ENCODE measurements at regions not wholly inside any gene's neighbourhood (a gene's known extent, or its start where the extent isn't known, plus 50 kb on each side); places are given as distances from the start of the nearest gene placed in this dataset.

GRCh38 chr4:130233377-130234047 is 1137.6 kb downstream of the C4orf33 start:
- DNase-seq: no peak

GRCh38 chr4:130238121-130238520 is 1142.2 kb downstream of the C4orf33 start:
- no peak for DNase-seq
- Histone ChIP-seq H3K36me3 (ENCODE audit: control insufficient read depth, insufficient read depth, low read length) (no peaks in the 10 kb centered on the region), H2AK5ac (ENCODE audit: low read length) (no peak overlapping the region), H4K5ac (ENCODE audit: low read length) (no peak overlapping the region), H3K18ac (ENCODE audit: low read length) (no peak overlapping the region), H3K9ac (ENCODE audit: low read length) (no peak overlapping the region), H2BK120ac (ENCODE audit: low read depth, low read length) (no peak overlapping the region), H3K79me2 (ENCODE audit: control insufficient read depth, insufficient read depth, low read length) (no peaks in the 10 kb centered on the region), H4K8ac (ENCODE audit: low read depth, low read length) (no peak overlapping the region), H3K27ac (ENCODE audit: low read depth, low read length) (no peak overlapping the region), H3K56ac (ENCODE audit: low read length) (no peak overlapping the region), H3K27me3 (ENCODE audit: insufficient read depth, low read length, poor library complexity) (no peaks in the 10 kb centered on the region), H3K4me2 (ENCODE audit: low read length) (no peak overlapping the region), H2BK5ac (ENCODE audit: low read length) (no peak overlapping the region), H3K4me3 (ENCODE audit: low read length) (no peak overlapping the region), H3K4ac (ENCODE audit: low read depth, low read length) (no peak overlapping the region), H3K79me1 (ENCODE audit: low read length) (no peaks in the 10 kb centered on the region), H3K4me1 (ENCODE audit: control insufficient read depth, low read depth, low read length) (no peaks in the 10 kb centered on the region), H2BK15ac (replicated peaks; ENCODE audit: low read depth) (no peak overlapping the region), H3K23ac (ENCODE audit: low read length) (no peak overlapping the region)
- WGBS (ENCODE audit: extremely low coverage, insufficient coverage, low lambda C conversion rate): no CpG with 5 or more reads among the region's 3 CpGs

More at GRCh38 chr4:130233377-130234047, 1137.6 kb downstream of the C4orf33 start:
- Histone ChIP-seq H3K4me1 (ENCODE audit: control insufficient read depth, low read depth, low read length) (no peaks in the 10 kb centered on the region), H3K4ac (ENCODE audit: low read depth, low read length) (no peak overlapping the region), H3K79me2 (ENCODE audit: control insufficient read depth, insufficient read depth, low read length) (no peaks in the 10 kb centered on the region), H3K27me3 (ENCODE audit: insufficient read depth, low read length, poor library complexity) (no peaks in the 10 kb centered on the region), H2AK5ac (ENCODE audit: low read length) (no peak overlapping the region), H3K18ac (ENCODE audit: low read length) (no peak overlapping the region), H3K23ac (ENCODE audit: low read length) (no peak overlapping the region), H3K4me3 (ENCODE audit: low read length) (no peak overlapping the region), H3K36me3 (ENCODE audit: control insufficient read depth, insufficient read depth, low read length) (no peaks in the 10 kb centered on the region), H4K5ac (ENCODE audit: low read length) (no peak overlapping the region), H3K56ac (ENCODE audit: low read length) (no peak overlapping the region), H3K27ac (ENCODE audit: low read depth, low read length) (no peak overlapping the region), H3K4me2 (ENCODE audit: low read length) (no peak overlapping the region), H3K9ac (ENCODE audit: low read length) (no peak overlapping the region), H3K79me1 (ENCODE audit: low read length) (no peaks in the 10 kb centered on the region), H2BK5ac (ENCODE audit: low read length) (no peak overlapping the region), H2BK120ac (ENCODE audit: low read depth, low read length) (no peak overlapping the region), H4K8ac (ENCODE audit: low read depth, low read length) (no peak overlapping the region), H2BK15ac (replicated peaks; ENCODE audit: low read depth) (no peak overlapping the region)
- no CpG with 5 or more reads among the region's 3 CpGs for WGBS (ENCODE audit: extremely low coverage, insufficient coverage, low lambda C conversion rate)

GRCh38 chr4:130249002-130249401 is 1153.0 kb downstream of the C4orf33 start:
- no peak overlapping the region for H3K23ac ChIP-seq (ENCODE audit: low read length)
- no CpG with 5 or more reads among the region's 1 CpG for WGBS (ENCODE audit: extremely low coverage, insufficient coverage, low lambda C conversion rate)
- peak; percentile 34 for DNase-seq

DNA sequence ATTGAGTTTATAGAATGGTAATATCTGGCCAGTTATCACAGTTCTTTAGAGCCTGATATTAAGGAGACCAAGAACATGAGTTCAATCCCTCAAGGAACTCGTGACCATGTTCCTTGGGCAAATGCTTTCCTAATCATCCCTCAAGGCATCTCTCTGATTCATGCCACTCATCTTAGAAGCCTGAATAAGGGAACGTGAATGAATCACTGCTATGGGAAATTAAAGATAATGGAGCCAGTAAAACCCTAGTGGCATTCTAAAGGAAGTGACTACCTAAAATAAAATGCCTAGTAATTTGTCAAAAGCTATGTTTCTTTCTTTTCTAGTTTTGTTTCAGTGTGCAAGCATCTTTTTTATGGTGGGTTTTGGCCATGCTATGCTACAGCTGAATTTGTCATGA is 1161.3 kb downstream of the C4orf33 start:
- Histone ChIP-seq H3K36me3 (ENCODE audit: control insufficient read depth, insufficient read depth, low read length) (no peaks in the 10 kb centered on the region), H3K56ac (ENCODE audit: low read length) (no peak overlapping the region), H3K4ac (ENCODE audit: low read depth, low read length) (no peak overlapping the region), H2BK120ac (ENCODE audit: low read depth, low read length) (no peak overlapping the region), H4K8ac (ENCODE audit: low read depth, low read length) (no peak overlapping the region), H3K4me3 (ENCODE audit: low read length) (no peak overlapping the region), H3K79me1 (ENCODE audit: low read length) (no peaks in the 10 kb centered on the region), H4K5ac (ENCODE audit: low read length) (no peak overlapping the region), H3K27me3 (ENCODE audit: insufficient read depth, low read length, poor library complexity) (no peaks in the 10 kb centered on the region), H3K79me2 (ENCODE audit: control insufficient read depth, insufficient read depth, low read length) (no peaks in the 10 kb centered on the region), H3K4me1 (ENCODE audit: control insufficient read depth, low read depth, low read length) (no peaks in the 10 kb centered on the region), H2BK15ac (replicated peaks; ENCODE audit: low read depth) (no peak overlapping the region), H3K23ac (ENCODE audit: low read length) (no peak overlapping the region), H3K4me2 (ENCODE audit: low read length) (no peak overlapping the region), H2BK5ac (ENCODE audit: low read length) (no peak overlapping the region), H3K9ac (ENCODE audit: low read length) (no peak overlapping the region), H2AK5ac (ENCODE audit: low read length) (no peak overlapping the region), H3K27ac (ENCODE audit: low read depth, low read length) (no peak overlapping the region), H3K18ac (ENCODE audit: low read length) (no peak overlapping the region)
- no CpG with 5 or more reads among the region's 2 CpGs for WGBS (ENCODE audit: extremely low coverage, insufficient coverage, low lambda C conversion rate)
- DNase-seq: no peak

More at GRCh38 chr4:130249002-130249401, 1153.0 kb downstream of the C4orf33 start:
- Histone ChIP-seq H3K79me2 (ENCODE audit: control insufficient read depth, insufficient read depth, low read length) (no peaks in the 10 kb centered on the region), H2BK5ac (ENCODE audit: low read length) (no peak overlapping the region), H3K4me1 (ENCODE audit: control insufficient read depth, low read depth, low read length) (no peaks in the 10 kb centered on the region), H2BK120ac (ENCODE audit: low read depth, low read length) (no peak overlapping the region), H3K36me3 (ENCODE audit: control insufficient read depth, insufficient read depth, low read length) (no peaks in the 10 kb centered on the region), H3K9ac (ENCODE audit: low read length) (no peak overlapping the region), H2AK5ac (ENCODE audit: low read length) (no peak overlapping the region), H4K8ac (ENCODE audit: low read depth, low read length) (no peak overlapping the region), H3K27me3 (ENCODE audit: insufficient read depth, low read length, poor library complexity) (no peaks in the 10 kb centered on the region), H4K5ac (ENCODE audit: low read length) (no peak overlapping the region), H3K27ac (ENCODE audit: low read depth, low read length) (no peak overlapping the region), H2BK15ac (replicated peaks; ENCODE audit: low read depth) (no peak overlapping the region), H3K18ac (ENCODE audit: low read length) (no peak overlapping the region), H3K4me2 (ENCODE audit: low read length) (no peak overlapping the region), H3K79me1 (ENCODE audit: low read length) (no peaks in the 10 kb centered on the region), H3K4me3 (ENCODE audit: low read length) (no peak overlapping the region), H3K4ac (ENCODE audit: low read depth, low read length) (no peak overlapping the region), H3K56ac (ENCODE audit: low read length) (no peak overlapping the region)

GRCh38 chr4:130266814-130267213 is 1170.9 kb downstream of the C4orf33 start:
- Histone ChIP-seq H3K4ac (ENCODE audit: low read depth, low read length) (no peak overlapping the region), H3K79me1 (ENCODE audit: low read length) (no peaks in the 10 kb centered on the region), H2BK120ac (ENCODE audit: low read depth, low read length) (no peak overlapping the region), H3K4me3 (ENCODE audit: low read length) (no peak overlapping the region), H3K9ac (ENCODE audit: low read length) (no peak overlapping the region), H3K23ac (ENCODE audit: low read length) (no peak overlapping the region), H3K79me2 (ENCODE audit: control insufficient read depth, insufficient read depth, low read length) (no peaks in the 10 kb centered on the region), H3K4me2 (ENCODE audit: low read length) (no peak overlapping the region), H3K27me3 (ENCODE audit: insufficient read depth, low read length, poor library complexity) (no peaks in the 10 kb centered on the region), H2BK5ac (ENCODE audit: low read length) (no peak overlapping the region), H4K5ac (ENCODE audit: low read length) (no peak overlapping the region), H3K36me3 (ENCODE audit: control insufficient read depth, insufficient read depth, low read length) (no peaks in the 10 kb centered on the region), H4K8ac (ENCODE audit: low read depth, low read length) (no peak overlapping the region), H3K18ac (ENCODE audit: low read length) (no peak overlapping the region), H2BK15ac (replicated peaks; ENCODE audit: low read depth) (no peak overlapping the region), H3K56ac (ENCODE audit: low read length) (no peak overlapping the region), H3K27ac (ENCODE audit: low read depth, low read length) (no peak overlapping the region), H2AK5ac (ENCODE audit: low read length) (no peak overlapping the region), H3K4me1 (ENCODE audit: control insufficient read depth, low read depth, low read length) (no peaks in the 10 kb centered on the region)
- WGBS (ENCODE audit: extremely low coverage, insufficient coverage, low lambda C conversion rate): no CpG with 5 or more reads among the region's 2 CpGs
- DNase-seq: no peak

DNA sequence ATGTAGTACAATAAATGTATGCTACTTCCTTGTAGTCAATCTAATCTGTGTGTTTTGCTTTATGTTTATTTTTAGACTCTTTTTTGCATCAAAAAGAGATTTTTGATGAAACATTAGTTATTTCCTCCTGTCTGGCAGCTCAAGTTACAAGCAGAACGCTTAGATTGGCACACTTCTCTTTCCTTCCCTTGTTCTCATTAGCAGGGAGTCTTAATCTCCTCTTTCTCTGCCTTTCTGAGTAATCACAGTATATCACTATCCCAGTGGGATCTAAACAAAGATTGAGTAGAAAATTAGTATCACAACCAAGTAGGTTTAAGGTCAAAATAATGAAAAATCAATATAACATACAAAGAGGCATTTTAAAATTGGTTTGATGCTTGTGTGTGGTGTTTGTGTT is 1192.6 kb downstream of the C4orf33 start:
- no peak overlapping the region for H3K56ac ChIP-seq (ENCODE audit: low read length)
- no peak overlapping the region for H2BK120ac ChIP-seq (ENCODE audit: low read depth, low read length)
- no peak overlapping the region for H2BK5ac ChIP-seq (ENCODE audit: low read length)
- H2AK5ac ChIP-seq (ENCODE audit: low read length): no peak overlapping the region
- H3K4me3 ChIP-seq (ENCODE audit: low read length): no peak overlapping the region
- no peaks in the 10 kb centered on the region for H3K27me3 ChIP-seq (ENCODE audit: insufficient read depth, low read length, poor library complexity)
- no peak overlapping the region for H3K23ac ChIP-seq (ENCODE audit: low read length)
- peak; percentile 52 for DNase-seq
- H3K27ac ChIP-seq (ENCODE audit: low read depth, low read length): no peak overlapping the region
- H3K18ac ChIP-seq (ENCODE audit: low read length): no peak overlapping the region
- H3K9ac ChIP-seq (ENCODE audit: low read length): no peak overlapping the region
- H3K4me1 ChIP-seq (ENCODE audit: control insufficient read depth, low read depth, low read length): no peaks in the 10 kb centered on the region
- H3K36me3 ChIP-seq (ENCODE audit: control insufficient read depth, insufficient read depth, low read length): no peaks in the 10 kb centered on the region
- no CpG with 5 or more reads among the region's 1 CpG for WGBS (ENCODE audit: extremely low coverage, insufficient coverage, low lambda C conversion rate)
- no peak overlapping the region for H3K4me2 ChIP-seq (ENCODE audit: low read length)
- no peak overlapping the region for H4K5ac ChIP-seq (ENCODE audit: low read length)
- H2BK15ac ChIP-seq (replicated peaks; ENCODE audit: low read depth): no peak overlapping the region
- H3K4ac ChIP-seq (ENCODE audit: low read depth, low read length): no peak overlapping the region
- H4K8ac ChIP-seq (ENCODE audit: low read depth, low read length): no peak overlapping the region
- H3K79me1 ChIP-seq (ENCODE audit: low read length): no peaks in the 10 kb centered on the region
- no peaks in the 10 kb centered on the region for H3K79me2 ChIP-seq (ENCODE audit: control insufficient read depth, insufficient read depth, low read length)
